Activated naive CD8-positive, alpha-beta T cell treated with anti-CD3 and anti-CD28 coated beads, Interleukin-2, amount 50 U/mL, for 24 hours (primary cell): ENCODE measurements at regions not wholly inside any gene's neighbourhood (a gene's known extent, or its start where the extent isn't known, plus 50 kb on each side); places are given as distances from the start of the nearest gene placed in this dataset.

Experiments used
- ATAC-seq: fragments of 150-1000 bp; cut with Tn5 transposase; one replicate; pipeline ENCODE4 v1.10.0; 2021
- DNase-seq: peaks from one replicate; pipeline ENCODE4 v3.0.0; 2021
- H3K27ac Mint-ChIP-seq: one replicate; pipeline ENCODE4 v1.8.0; 2021; ENCODE audit warnings: mild to moderate bottlenecking, mixed read lengths
- H3K27me3 Mint-ChIP-seq: one replicate; pipeline ENCODE4 v1.8.0; 2021; ENCODE audit warnings: mixed read lengths
- H3K36me3 Mint-ChIP-seq: one replicate; pipeline ENCODE4 v1.8.0; 2021; ENCODE audit warnings: low read depth, mixed read lengths
- H3K4me1 Mint-ChIP-seq: one replicate; pipeline ENCODE4 v1.8.0; 2021; ENCODE audit warnings: mixed read lengths
- H3K4me3 Mint-ChIP-seq: one replicate; pipeline ENCODE4 v1.8.0; 2021; ENCODE audit warnings: mild to moderate bottlenecking, moderate library complexity, mixed read lengths
- H3K9me3 Mint-ChIP-seq: one replicate; pipeline ENCODE4 v1.8.0; 2021; ENCODE audit warnings: mixed read lengths

DNA sequence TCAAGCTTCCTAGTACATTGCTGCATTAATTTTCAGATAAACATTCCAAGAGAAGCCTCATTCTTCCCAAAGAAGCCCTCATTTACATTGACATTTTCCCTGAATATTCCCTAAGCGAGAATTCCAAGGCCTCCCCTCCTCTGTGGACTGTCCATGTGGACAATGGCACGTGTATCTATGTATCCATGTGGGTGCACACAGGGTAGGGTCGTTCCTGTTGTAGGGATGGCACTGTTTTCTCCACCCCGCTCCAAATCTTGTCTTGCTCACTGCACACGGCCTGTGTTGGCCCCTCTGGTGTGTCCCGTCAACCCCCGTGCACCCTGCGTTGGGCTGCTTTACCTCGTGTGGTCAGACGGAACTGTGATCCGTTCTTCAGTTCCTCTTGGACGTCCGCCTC, 104.7 kb upstream of the IRX2 start:
- Mint-ChIP-seq H3K4me1 (no peaks in the 10 kb centered on the region), H3K27ac (no peak overlapping the region), H3K27me3 (no peaks in the 10 kb centered on the region), H3K36me3 (no peaks in the 10 kb centered on the region), H3K9me3 (peaks cover 3% of the 10 kb centered on the region), H3K4me3 (no peak overlapping the region)
- ATAC-seq: no peak
- no peak for DNase-seq

DNA sequence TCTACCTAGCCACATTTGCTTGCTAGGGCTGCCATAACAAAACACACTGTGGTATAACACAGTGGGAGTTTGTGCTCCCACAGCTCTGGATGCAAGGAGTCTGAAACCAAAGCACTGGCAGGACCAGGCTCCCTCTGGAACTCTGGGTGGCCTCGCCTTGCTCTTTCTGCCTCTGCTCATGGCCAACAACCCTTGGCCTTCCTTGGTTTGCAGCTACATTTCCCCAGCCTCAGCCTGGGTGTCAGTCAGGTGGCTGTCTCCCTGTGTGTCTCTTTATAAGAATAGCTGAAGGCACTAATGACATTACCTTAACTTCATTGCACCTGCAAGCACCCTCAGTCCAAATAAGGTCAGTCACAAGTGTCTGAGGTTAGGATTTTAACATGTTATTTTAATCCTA, 101.0 kb upstream of the IRX2 start:
- peaks cover 3% of the 10 kb centered on the region for H3K9me3 Mint-ChIP-seq
- DNase-seq: no peak
- no peaks in the 10 kb centered on the region for H3K36me3 Mint-ChIP-seq
- ATAC-seq: no peak
- no peaks in the 10 kb centered on the region for H3K27me3 Mint-ChIP-seq
- H3K4me1 Mint-ChIP-seq: no peaks in the 10 kb centered on the region
- no peak overlapping the region for H3K4me3 Mint-ChIP-seq
- no peak overlapping the region for H3K27ac Mint-ChIP-seq

DNA sequence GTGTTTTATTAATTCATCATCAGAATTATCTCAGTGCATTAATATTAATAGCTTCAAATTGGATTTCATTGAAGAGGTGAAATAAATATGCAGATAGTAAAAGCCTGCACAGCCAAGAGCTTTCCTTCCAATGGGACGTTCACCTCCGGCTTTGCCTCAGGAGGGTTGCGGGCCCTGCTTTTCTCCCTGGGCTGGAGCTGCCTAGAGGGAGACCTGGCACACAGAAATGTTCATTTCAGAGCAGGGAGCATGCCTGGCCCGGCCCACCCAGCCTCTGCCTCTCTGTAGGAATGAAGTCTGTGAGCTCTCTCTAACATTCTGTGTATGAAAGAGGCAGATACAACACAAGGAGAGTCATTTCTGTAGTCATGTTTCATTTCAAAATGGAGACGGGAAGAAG, 100.4 kb upstream of the IRX2 start:
- Mint-ChIP-seq H3K4me1 (no peaks in the 10 kb centered on the region), H3K4me3 (no peak overlapping the region), H3K9me3 (peaks cover 3% of the 10 kb centered on the region), H3K27me3 (no peaks in the 10 kb centered on the region), H3K27ac (no peak overlapping the region), H3K36me3 (no peaks in the 10 kb centered on the region)
- ATAC-seq (no peak), DNase-seq (no peak)

DNA sequence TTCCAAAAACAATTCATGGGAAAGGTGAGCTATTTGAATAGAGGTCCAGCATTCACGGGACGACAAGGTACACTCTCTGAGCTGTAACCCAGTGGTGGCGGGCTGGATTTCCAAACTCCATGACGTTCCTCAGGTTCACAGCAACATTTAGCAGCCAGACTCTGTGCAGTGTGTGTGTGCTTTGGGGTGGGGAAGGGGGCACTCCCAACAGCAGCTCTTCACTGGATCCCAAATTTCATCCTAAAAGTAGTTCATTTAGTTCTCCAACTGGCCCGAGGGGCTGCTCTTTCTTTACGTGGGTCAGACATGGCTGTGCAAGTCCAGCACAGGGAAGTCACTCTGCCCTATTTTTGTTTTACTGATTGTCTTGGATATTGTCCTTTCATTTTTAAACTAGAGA, 98.0 kb upstream of the IRX2 start:
- Mint-ChIP-seq H3K4me3 (no peak overlapping the region), H3K27ac (no peak overlapping the region), H3K9me3 (peaks cover 3% of the 10 kb centered on the region), H3K4me1 (no peaks in the 10 kb centered on the region), H3K36me3 (no peaks in the 10 kb centered on the region), H3K27me3 (no peaks in the 10 kb centered on the region)
- no peak for DNase-seq
- ATAC-seq: no peak

DNA sequence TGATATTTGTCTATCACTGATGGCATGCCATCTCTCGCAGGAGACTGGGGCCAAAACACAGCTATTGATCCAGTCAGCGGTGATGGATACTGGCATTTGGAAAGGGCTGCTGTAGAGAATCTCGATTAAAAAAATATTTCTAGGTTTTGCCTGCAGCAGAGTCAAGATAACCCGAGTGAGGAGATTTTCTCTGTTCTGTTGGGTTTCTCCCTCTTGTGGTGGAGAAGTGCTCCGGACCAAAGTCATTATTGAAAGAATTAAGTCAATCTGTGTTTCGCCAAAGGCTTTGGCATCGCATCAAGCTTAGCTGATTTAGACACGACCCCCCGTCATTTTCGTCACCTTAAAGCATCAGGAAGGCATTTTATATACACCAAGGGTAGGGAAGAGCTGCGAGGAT, 97.1 kb upstream of the IRX2 start:
- Mint-ChIP-seq H3K4me3 (no peak overlapping the region), H3K4me1 (no peaks in the 10 kb centered on the region), H3K9me3 (peaks cover 3% of the 10 kb centered on the region), H3K27ac (no peak overlapping the region), H3K36me3 (no peaks in the 10 kb centered on the region), H3K27me3 (no peaks in the 10 kb centered on the region)
- no peak for ATAC-seq
- no peak for DNase-seq

DNA sequence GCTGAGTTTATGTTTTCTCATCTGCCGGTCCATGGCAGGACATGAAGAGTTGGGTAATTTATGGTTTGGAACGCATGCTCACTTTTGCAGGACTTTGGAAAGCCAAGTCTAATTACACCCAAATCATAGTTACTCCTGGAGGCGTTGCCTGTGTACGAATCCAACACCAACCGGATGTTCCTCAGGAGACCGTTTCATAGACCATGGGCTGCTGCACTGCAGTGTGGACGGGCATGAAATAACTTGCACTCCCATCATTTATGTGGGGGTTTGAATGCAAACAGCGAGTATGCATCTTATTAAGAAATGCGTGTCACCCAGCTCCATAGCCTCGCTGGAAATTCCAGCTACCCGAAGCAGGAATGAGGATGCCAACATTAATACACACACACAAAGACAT, 96.1 kb upstream of the IRX2 start:
- ATAC-seq: no peak

DNA sequence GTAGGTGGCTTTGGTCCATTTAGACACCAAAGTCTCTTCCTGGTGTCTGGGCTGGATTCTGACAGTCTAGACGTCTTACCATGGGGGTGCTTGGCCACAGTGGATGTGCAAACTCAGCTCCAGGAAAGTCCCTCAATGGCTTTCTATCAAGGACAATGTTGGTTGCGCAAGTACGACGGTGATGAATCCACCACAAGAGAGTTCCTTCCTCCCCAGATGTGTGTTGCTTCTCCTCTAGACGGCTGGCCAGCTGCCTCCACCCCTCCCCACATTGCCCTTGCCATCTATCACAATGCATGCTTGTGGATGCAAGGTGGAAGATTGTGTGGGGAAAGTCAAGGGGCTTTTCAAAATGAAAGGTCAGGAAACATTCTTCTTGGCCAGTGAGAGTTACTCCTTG, 89.7 kb upstream of the IRX2 start:
- DNase-seq (no peak), ATAC-seq (no peak)
- H3K27me3 Mint-ChIP-seq: no peaks in the 10 kb centered on the region
- H3K27ac Mint-ChIP-seq: no peak overlapping the region
- H3K36me3 Mint-ChIP-seq: no peaks in the 10 kb centered on the region
- H3K4me3 Mint-ChIP-seq: no peak overlapping the region
- no peaks in the 10 kb centered on the region for H3K4me1 Mint-ChIP-seq
- peaks cover 5% of the 10 kb centered on the region for H3K9me3 Mint-ChIP-seq

More for the DNA sequence above, 96.1 kb upstream of the IRX2 start:
- no peaks in the 10 kb centered on the region for H3K9me3 Mint-ChIP-seq
- H3K36me3 Mint-ChIP-seq: no peaks in the 10 kb centered on the region
- no peak overlapping the region for H3K27ac Mint-ChIP-seq
- H3K4me1 Mint-ChIP-seq: no peaks in the 10 kb centered on the region
- DNase-seq: no peak
- no peak overlapping the region for H3K4me3 Mint-ChIP-seq
- H3K27me3 Mint-ChIP-seq: no peaks in the 10 kb centered on the region

DNA sequence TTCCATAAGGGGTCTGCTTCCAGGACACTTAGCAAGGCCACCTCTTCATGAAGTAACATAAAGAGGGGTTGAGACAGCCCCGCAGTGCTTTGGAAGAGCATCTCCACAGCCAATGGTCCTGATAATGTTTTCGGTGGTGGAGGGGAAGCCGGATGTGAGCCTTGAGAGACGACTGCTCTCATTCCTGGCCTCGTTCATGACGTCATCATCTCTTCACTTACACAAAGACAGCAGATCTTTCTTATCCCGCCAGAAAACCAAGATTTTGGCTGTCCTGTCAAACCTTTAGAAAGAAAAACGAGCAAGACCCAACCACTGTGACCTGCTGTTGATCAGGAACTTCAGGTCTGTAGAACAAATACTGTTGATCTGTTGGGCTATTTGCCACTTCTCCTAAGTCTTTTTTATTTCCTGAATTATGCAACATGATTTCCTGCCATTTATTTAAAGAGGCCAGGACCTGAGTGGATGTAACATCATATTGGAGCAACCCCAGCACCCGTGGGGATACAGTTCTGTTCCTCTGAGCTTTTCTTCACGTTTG, 89.0 kb upstream of the IRX2 start:
- no peak for ATAC-seq
- no peaks in the 10 kb centered on the region for H3K36me3 Mint-ChIP-seq

DNA sequence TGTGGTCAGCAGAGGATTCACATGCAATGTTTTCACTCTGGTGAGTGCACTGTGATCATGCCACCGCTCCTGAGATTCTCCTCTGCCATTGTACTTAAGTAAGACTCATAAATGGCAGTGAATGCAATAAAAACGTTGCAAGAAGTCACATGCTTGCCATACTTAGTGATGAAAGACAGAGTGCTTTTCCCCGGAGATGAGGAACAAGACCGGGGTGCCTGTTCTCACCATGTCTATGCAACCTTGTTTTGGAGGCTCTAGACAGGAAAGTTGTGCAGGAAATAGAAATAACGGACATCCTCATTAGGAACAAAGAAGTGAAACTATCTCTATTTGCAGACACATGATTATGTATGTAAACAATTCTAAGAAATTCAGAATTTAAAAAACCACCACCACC, 84.7 kb upstream of the IRX2 start:
- no peaks in the 10 kb centered on the region for H3K36me3 Mint-ChIP-seq
- ATAC-seq (no peak), DNase-seq (no peak)
- no peaks in the 10 kb centered on the region for H3K27me3 Mint-ChIP-seq
- H3K4me3 Mint-ChIP-seq: no peak overlapping the region
- H3K4me1 Mint-ChIP-seq: no peaks in the 10 kb centered on the region
- H3K27ac Mint-ChIP-seq: no peak overlapping the region
- peaks cover 5% of the 10 kb centered on the region for H3K9me3 Mint-ChIP-seq

More for the DNA sequence above, 89.0 kb upstream of the IRX2 start:
- H3K9me3 Mint-ChIP-seq: peaks cover 5% of the 10 kb centered on the region
- no peak overlapping the region for H3K4me3 Mint-ChIP-seq
- no peaks in the 10 kb centered on the region for H3K27me3 Mint-ChIP-seq
- H3K4me1 Mint-ChIP-seq: no peaks in the 10 kb centered on the region
- no peak overlapping the region for H3K27ac Mint-ChIP-seq
- DNase-seq: no peak

DNA sequence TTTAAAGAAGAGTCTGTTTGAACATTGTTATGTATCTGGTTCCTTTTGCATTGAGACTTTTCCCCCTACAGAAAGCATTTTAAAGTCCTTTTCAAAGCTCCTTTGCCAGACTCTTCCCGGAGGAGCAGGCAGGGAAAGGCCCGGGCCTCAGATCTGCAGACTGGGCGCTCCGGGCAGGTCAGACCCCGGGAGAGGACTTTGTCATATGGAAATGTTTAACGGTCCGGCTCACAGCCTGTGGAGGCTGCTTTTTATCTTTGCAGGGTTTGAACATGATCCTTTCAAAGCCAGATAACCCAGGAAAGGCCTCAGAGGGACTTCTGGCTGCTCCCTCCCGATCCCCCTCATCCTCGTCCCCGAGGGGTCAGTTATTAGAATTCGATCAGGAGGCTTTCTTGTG, 82.1 kb upstream of the IRX2 start:
- DNase-seq (no peak), ATAC-seq (no peak)
- H3K36me3 Mint-ChIP-seq: no peaks in the 10 kb centered on the region
- no peaks in the 10 kb centered on the region for H3K27me3 Mint-ChIP-seq
- no peaks in the 10 kb centered on the region for H3K9me3 Mint-ChIP-seq
- no peaks in the 10 kb centered on the region for H3K4me1 Mint-ChIP-seq
- H3K4me3 Mint-ChIP-seq: no peak overlapping the region
- no peak overlapping the region for H3K27ac Mint-ChIP-seq

DNA sequence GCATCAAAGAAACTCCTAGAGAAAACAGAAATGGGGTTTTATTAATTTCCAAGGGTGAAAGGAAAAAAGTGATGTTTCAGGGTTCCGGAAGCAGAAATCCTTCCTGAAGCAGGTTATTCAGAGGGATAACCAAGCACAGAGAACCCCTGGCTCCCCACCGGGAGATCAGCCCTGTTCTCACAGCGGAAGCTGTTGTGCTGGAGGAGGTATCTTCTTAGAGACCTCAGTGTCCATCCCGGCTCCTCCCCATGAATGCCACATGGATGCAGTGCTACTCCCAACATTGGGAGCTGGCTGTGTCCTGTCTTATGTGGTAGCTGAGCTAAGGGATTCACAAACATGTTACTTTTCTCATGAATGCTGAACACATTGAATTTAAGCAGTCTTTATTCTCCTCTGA, 80.9 kb upstream of the IRX2 start:
- ATAC-seq (no peak), DNase-seq (no peak)
- Mint-ChIP-seq H3K27ac (no peak overlapping the region), H3K36me3 (no peaks in the 10 kb centered on the region), H3K4me3 (no peak overlapping the region), H3K9me3 (peaks cover 1% of the 10 kb centered on the region), H3K4me1 (no peaks in the 10 kb centered on the region), H3K27me3 (no peaks in the 10 kb centered on the region)

DNA sequence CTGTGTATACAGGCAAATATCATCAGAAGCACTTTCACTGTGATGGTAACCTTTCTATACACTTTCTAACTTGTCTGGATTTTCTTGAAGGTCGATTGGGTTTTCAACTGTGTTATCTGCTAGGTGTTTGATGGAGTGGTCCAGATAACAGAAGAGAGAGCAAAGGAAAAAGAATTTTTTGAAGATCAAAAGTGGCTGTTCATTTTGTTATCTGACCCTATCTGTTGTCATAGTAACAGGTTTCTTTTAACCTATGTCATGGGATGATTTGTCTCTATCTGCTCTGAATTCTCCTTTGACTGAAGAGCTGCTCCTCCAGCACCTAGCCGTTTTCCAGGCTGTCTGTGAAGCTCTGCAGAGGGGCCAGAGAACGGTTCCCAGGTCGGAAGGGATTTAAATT, 77.8 kb upstream of the IRX2 start:
- Mint-ChIP-seq H3K27me3 (no peaks in the 10 kb centered on the region), H3K27ac (no peak overlapping the region), H3K4me3 (no peak overlapping the region), H3K4me1 (no peaks in the 10 kb centered on the region), H3K9me3 (peaks cover 21% of the 10 kb centered on the region), H3K36me3 (no peaks in the 10 kb centered on the region)
- no peak for DNase-seq
- no peak for ATAC-seq

DNA sequence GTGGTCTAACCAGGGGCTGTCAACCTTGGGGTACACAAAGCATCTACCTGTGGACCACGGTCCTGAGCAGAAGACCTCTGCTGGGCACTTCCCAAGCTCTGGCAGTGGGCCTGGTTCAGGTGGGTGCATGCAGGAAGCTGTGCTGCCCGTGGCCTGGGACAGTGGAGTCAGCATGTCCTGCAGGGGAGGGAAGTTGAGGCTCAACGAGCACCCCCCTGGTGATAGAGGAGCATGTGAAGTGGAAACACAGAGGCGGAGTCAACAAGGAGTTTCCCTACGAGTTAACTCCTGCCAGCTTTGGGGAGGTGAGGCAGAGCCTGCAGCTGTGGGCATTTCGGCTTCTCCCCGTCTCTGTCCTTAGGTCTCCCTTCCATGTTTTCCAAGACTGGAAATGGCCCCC, 67.5 kb upstream of the IRX2 start:
- no peak overlapping the region for H3K4me3 Mint-ChIP-seq
- no peaks in the 10 kb centered on the region for H3K4me1 Mint-ChIP-seq
- no peaks in the 10 kb centered on the region for H3K36me3 Mint-ChIP-seq
- H3K27me3 Mint-ChIP-seq: no peaks in the 10 kb centered on the region
- ATAC-seq: no peak
- no peak overlapping the region for H3K27ac Mint-ChIP-seq
- DNase-seq: no peak
- peaks cover 3% of the 10 kb centered on the region for H3K9me3 Mint-ChIP-seq

DNA sequence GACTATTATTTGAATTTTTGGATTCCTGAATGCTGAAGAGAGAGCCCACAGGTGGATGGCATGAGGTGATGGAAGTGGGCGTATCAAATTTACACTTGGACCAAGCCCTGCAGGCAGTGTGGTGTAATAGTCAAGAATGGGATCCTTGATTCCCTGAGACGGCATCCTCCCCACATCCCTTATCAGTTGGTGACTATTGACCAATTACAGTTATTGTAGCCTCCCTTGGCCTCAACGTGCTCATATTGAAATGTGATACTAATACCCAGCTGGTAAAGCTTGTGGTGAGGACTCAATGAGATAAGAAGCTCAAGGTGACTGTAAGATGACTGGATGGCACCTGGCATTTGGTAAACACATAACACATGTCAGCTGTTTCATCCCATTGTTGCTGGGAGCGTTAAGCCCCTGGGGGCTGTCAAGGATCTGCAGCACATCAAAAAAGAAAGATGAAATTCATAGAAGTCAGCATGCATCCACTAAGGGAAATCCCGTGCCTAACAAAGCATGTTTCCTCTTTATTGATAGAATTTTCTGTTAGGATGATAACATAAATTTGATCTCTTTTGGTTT, 65.6 kb upstream of the IRX2 start:
- no peaks in the 10 kb centered on the region for H3K4me1 Mint-ChIP-seq
- DNase-seq (no peak), ATAC-seq (no peak)
- peaks cover 3% of the 10 kb centered on the region for H3K9me3 Mint-ChIP-seq
- no peak overlapping the region for H3K27ac Mint-ChIP-seq
- no peaks in the 10 kb centered on the region for H3K36me3 Mint-ChIP-seq
- H3K4me3 Mint-ChIP-seq: no peak overlapping the region
- H3K27me3 Mint-ChIP-seq: no peaks in the 10 kb centered on the region

DNA sequence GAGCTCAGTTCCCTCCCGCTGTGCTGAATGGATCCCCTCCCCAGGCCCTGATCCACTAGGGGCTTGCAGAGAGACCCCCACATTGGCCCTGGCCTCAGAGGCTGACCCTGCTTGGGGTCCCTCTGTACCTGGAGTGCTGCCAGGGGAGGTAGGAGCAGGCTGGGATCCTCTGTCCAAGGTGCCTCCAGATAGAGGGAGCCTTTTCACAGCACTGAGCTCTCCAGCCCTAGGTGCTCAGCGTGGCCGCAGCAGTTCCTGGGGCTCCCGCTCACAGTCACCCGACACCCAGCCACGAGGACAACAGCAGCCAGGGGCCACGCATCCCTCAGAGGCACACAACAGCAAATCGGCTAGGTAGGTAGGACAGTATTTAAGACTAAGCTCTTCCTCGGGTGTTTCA, 62.2 kb upstream of the IRX2 start:
- DNase-seq: no peak
- H3K4me3 Mint-ChIP-seq: no peak overlapping the region
- ATAC-seq: no peak
- no peaks in the 10 kb centered on the region for H3K36me3 Mint-ChIP-seq
- H3K27ac Mint-ChIP-seq: no peak overlapping the region
- no peaks in the 10 kb centered on the region for H3K9me3 Mint-ChIP-seq
- H3K27me3 Mint-ChIP-seq: no peaks in the 10 kb centered on the region
- H3K4me1 Mint-ChIP-seq: no peaks in the 10 kb centered on the region

DNA sequence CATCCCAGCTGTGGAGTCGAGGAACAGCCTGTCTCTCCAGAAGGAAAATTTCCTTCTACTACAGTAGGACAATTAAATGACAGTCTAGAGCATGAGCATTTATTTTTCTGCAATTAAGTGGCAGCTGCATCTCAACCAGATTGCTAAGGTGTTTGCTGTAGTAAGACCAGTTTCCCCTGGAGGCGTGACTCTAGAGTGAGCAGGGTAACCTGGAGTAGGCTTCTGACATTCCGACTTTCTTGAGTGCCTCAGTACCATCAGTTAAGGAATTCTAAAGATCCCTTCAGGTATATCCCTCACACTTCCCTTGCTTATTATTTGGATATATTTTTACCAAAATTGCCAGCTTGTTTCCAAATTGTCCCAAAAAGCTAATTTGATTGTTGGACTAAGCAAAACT, 59.2 kb upstream of the IRX2 start:
- no peak overlapping the region for H3K27ac Mint-ChIP-seq
- no peak for DNase-seq
- H3K4me3 Mint-ChIP-seq: no peak overlapping the region
- H3K9me3 Mint-ChIP-seq: peaks cover 4% of the 10 kb centered on the region
- H3K36me3 Mint-ChIP-seq: no peaks in the 10 kb centered on the region
- no peak for ATAC-seq
- H3K27me3 Mint-ChIP-seq: no peaks in the 10 kb centered on the region
- H3K4me1 Mint-ChIP-seq: no peaks in the 10 kb centered on the region
